ENCODE measurements at regions not wholly inside any gene's neighbourhood (a gene's known extent, or its start where the extent isn't known, plus 50 kb on each side); places are given as distances from the start of the nearest gene placed in this dataset.

DNA sequence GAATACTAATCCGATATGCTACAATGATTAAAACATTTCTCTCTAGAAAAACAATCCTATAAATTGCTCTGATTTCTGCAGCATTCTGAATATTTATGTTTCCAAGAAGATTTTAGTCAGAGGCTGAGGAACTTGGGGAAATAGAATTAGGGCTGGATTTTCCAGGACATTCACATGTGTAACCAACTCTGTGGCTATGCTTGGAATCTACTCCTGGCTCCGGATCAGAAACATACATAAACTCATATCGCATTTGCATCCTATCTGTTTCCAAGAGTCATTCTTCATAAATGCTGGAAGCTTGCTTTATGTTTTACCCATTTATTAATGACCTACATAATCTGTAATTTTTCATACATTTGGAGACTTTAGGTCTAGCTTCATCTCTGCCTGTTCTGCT, 459.9 kb upstream of the MARCKS start:
- Mint-ChIP-seq H3K9me3 (no peaks in the 10 kb centered on the region), H3K27ac (no peak overlapping the region), H3K36me3 (ENCODE audit: low read depth) (no peaks in the 10 kb centered on the region), H3K4me1 (peaks cover 4% of the 10 kb centered on the region; the same call in 2 of the 3 replicates), H3K4me3 (no peak overlapping the region), H3K27me3 (ENCODE audit: insufficient read depth, low read depth, poor library complexity) (no peaks in the 10 kb centered on the region)
- no peak for DNase-seq (ENCODE audit: low spot score)
- no peak for ATAC-seq
- no peaks in the 10 kb centered on the region for H3K9me2 ChIP-seq (ENCODE audit: insufficient read depth)
- H2AFZ ChIP-seq, result no peak overlapping the region
- H3K27me3 ChIP-seq (ENCODE audit: insufficient read depth), result no peaks in the 10 kb centered on the region
- TF ChIP-seq, protein P1, sequence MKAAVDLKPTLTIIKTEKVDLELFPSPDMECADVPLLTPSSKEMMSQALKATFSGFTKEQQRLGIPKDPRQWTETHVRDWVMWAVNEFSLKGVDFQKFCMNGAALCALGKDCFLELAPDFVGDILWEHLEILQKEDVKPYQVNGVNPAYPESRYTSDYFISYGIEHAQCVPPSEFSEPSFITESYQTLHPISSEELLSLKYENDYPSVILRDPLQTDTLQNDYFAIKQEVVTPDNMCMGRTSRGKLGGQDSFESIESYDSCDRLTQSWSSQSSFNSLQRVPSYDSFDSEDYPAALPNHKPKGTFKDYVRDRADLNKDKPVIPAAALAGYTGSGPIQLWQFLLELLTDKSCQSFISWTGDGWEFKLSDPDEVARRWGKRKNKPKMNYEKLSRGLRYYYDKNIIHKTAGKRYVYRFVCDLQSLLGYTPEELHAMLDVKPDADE (IDR thresholded peaks at IDR 0.05), result no peak
- TF ChIP-seq CREB1 (CRISPR knock-in tag; IDR thresholded peaks at IDR 0.05; ENCODE audit: low read depth) (no peak), ZNF114 (CRISPR knock-in tag; IDR thresholded peaks at IDR 0.05) (no peak), EZH2phosphoT487 (IDR thresholded peaks at IDR 0.05; ENCODE audit: unreplicated experiment) (no peak), NANOG (IDR thresholded peaks at IDR 0.05; ENCODE audit: borderline replicate concordance) (no peak), JUNB (IDR thresholded peaks at IDR 0.05; ENCODE audit: unreplicated experiment) (no peak)
- TF ChIP-seq, protein P2, sequence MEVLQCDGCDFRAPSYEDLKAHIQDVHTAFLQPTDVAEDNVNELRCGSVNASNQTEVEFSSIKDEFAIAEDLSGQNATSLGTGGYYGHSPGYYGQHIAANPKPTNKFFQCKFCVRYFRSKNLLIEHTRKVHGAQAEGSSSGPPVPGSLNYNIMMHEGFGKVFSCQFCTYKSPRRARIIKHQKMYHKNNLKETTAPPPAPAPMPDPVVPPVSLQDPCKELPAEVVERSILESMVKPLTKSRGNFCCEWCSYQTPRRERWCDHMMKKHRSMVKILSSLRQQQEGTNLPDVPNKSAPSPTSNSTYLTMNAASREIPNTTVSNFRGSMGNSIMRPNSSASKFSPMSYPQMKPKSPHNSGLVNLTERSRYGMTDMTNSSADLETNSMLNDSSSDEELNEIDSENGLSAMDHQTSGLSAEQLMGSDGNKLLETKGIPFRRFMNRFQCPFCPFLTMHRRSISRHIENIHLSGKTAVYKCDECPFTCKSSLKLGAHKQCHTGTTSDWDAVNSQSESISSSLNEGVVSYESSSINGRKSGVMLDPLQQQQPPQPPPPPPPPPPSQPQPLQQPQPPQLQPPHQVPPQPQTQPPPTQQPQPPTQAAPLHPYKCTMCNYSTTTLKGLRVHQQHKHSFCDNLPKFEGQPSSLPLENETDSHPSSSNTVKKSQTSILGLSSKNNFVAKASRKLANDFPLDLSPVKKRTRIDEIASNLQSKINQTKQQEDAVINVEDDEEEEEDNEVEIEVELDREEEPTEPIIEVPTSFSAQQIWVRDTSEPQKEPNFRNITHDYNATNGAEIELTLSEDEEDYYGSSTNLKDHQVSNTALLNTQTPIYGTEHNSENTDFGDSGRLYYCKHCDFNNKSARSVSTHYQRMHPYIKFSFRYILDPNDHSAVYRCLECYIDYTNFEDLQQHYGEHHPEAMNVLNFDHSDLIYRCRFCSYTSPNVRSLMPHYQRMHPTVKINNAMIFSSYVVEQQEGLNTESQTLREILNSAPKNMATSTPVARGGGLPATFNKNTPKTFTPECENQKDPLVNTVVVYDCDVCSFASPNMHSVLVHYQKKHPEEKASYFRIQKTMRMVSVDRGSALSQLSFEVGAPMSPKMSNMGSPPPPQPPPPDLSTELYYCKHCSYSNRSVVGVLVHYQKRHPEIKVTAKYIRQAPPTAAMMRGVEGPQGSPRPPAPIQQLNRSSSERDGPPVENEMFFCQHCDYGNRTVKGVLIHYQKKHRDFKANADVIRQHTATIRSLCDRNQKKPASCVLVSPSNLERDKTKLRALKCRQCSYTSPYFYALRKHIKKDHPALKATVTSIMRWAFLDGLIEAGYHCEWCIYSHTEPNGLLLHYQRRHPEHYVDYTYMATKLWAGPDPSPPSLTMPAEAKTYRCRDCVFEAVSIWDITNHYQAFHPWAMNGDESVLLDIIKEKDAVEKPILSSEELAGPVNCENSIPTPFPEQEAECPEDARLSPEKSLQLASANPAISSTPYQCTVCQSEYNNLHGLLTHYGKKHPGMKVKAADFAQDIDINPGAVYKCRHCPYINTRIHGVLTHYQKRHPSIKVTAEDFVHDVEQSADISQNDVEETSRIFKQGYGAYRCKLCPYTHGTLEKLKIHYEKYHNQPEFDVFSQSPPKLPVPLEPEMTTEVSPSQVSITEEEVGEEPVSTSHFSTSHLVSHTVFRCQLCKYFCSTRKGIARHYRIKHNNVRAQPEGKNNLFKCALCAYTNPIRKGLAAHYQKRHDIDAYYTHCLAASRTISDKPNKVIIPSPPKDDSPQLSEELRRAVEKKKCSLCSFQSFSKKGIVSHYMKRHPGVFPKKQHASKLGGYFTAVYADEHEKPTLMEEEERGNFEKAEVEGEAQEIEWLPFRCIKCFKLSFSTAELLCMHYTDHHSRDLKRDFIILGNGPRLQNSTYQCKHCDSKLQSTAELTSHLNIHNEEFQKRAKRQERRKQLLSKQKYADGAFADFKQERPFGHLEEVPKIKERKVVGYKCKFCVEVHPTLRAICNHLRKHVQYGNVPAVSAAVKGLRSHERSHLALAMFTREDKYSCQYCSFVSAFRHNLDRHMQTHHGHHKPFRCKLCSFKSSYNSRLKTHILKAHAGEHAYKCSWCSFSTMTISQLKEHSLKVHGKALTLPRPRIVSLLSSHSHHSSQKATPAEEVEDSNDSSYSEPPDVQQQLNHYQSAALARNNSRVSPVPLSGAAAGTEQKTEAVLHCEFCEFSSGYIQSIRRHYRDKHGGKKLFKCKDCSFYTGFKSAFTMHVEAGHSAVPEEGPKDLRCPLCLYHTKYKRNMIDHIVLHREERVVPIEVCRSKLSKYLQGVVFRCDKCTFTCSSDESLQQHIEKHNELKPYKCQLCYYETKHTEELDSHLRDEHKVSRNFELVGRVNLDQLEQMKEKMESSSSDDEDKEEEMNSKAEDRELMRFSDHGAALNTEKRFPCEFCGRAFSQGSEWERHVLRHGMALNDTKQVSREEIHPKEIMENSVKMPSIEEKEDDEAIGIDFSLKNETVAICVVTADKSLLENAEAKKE (CRISPR knock-in tag; IDR thresholded peaks at IDR 0.05), result no peak
- no peaks in the 10 kb centered on the region for H3K4me1 ChIP-seq (ENCODE audit: insufficient read depth)
- no peak overlapping the region for H3K4me2 ChIP-seq
- no peaks in the 10 kb centered on the region for H3K79me2 ChIP-seq (replicated peaks; ENCODE audit: insufficient read depth)
- no peaks in the 10 kb centered on the region for H3K36me3 ChIP-seq (ENCODE audit: insufficient read depth)
- no peak overlapping the region for H3K4me3 ChIP-seq
- H3F3A ChIP-seq (replicated peaks; ENCODE audit: low read depth), result no peaks in the 10 kb centered on the region
- no peak overlapping the region for H3K27ac ChIP-seq (ENCODE audit: low read depth)
- H4K20me1 ChIP-seq (replicated peaks; ENCODE audit: insufficient read depth), result no peaks in the 10 kb centered on the region
